ENCODE measurements at regions not wholly inside any gene's neighbourhood (a gene's known extent, or its start where the extent isn't known, plus 50 kb on each side); places are given as distances from the start of the nearest gene placed in this dataset.

DNA sequence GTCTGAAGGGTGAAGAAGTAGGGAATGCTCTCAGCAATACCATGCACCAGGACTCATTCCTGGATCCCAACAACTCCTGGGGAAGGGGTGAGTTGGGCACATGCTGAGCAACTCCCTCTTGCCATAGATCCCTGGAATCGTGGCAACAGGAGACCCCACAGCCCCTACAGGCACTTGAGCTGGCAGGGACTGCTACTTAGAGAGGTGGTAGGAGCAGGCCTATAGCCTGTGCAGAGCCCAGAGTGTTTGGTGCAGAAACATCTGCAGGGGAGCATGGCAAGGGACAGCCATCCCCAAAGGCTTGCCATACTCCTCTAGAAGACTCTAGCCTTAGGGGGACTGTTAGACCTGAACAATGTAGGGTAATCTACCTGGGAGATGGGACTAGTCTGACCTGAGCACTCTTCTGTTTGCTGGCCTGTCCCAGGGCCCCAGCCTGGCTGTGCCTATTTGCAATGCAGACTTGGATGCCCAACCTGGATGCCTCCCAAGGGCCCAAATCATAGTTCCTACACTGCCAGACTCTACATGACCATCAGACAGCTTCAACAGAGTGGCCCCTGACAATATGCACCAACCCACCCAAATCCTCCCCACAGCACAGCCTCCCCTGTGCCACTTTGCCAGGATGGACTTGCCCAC lies 568.6 kb upstream of the KIF2B start:
- Histone ChIP-seq H2AK5ac (ENCODE audit: low read depth, low read length) (no peak overlapping the region), H2AK9ac (replicated peaks; ENCODE audit: low read depth, low read length, poor library complexity) (no peak overlapping the region), H3K4me2 (ENCODE audit: low read depth, low read length) (no peak overlapping the region), H4K5ac (ENCODE audit: low read depth, low read length) (no peak overlapping the region), H3K27me3 (ENCODE audit: control insufficient read depth, insufficient read depth, low read length) (no peaks in the 10 kb centered on the region), H3K79me1 (ENCODE audit: low read depth in 1 of 2, low read length in 2 of 2) (no peaks in the 10 kb centered on the region), H3K23ac (ENCODE audit: low read depth, low read length) (no peak overlapping the region), H4K8ac (ENCODE audit: low read depth in 2 of 2, low read length in 2 of 2) (no peak overlapping the region), H4K20me1 (ENCODE audit: insufficient read depth, low read length) (no peaks in the 10 kb centered on the region), H2AFZ (replicated peaks; ENCODE audit: low read length, poor library complexity) (no peak overlapping the region), H3K4me3 (ENCODE audit: insufficient read depth, low read depth, low read length) (no peak overlapping the region), H2BK20ac (ENCODE audit: low read depth, low read length) (no peak overlapping the region), H3K56ac (ENCODE audit: extremely low read depth, insufficient read depth, low read length) (no peak overlapping the region), H3K4me1 (ENCODE audit: control insufficient read depth, insufficient read depth, low read length) (no peaks in the 10 kb centered on the region), H3K9me1 (ENCODE audit: insufficient read depth, low read length) (no peaks in the 10 kb centered on the region), H3K4ac (ENCODE audit: low read depth, low read length) (no peak overlapping the region), H3K27ac (ENCODE audit: insufficient read depth, low read length) (no peak overlapping the region), H3K9me3 (ENCODE audit: control insufficient read depth, insufficient read depth, low read length) (peaks cover 20% of the 10 kb centered on the region), H4K91ac (ENCODE audit: insufficient read depth, low read depth, low read length) (no peak overlapping the region), H2BK120ac (ENCODE audit: low read depth, low read length) (no peak overlapping the region), H3K36me3 (ENCODE audit: control insufficient read depth, insufficient read depth, low read length) (no peaks in the 10 kb centered on the region), H3K9ac (ENCODE audit: low read depth, low read length) (no peak overlapping the region), H2BK5ac (ENCODE audit: low read depth, low read length, poor library complexity, severe bottlenecking) (no peak overlapping the region), H2BK15ac (ENCODE audit: low read depth, low read length) (no peak overlapping the region), H3K14ac (replicated peaks; ENCODE audit: low read depth, low read length) (no peak overlapping the region), H3K18ac (ENCODE audit: low read depth, low read length) (no peak overlapping the region)
- TF ChIP-seq POLR2A (IDR thresholded peaks at IDR 0.05; ENCODE audit: low read depth, low read length): no peak
- TF ChIP-seq SMC3 (IDR thresholded peaks at IDR 0.05; ENCODE audit: low read depth, low read length): no peak
- TF ChIP-seq NFE2L2 (IDR thresholded peaks at IDR 0.05; ENCODE audit: low read depth, low read length): no peak
- TF ChIP-seq FOS (IDR thresholded peaks at IDR 0.05; ENCODE audit: low read depth, low read length): no peak
- TF ChIP-seq MXI1 (IDR thresholded peaks at IDR 0.05; ENCODE audit: borderline replicate concordance, low read depth, low read length): no peak
- DNase-seq: no peak
- CTCF ChIA-PET: no interaction called here
- dilution Hi-C loops (cut with HindIII; ENCODE audit: low sequenced_read_pairs, unreplicated experiment): no loop called here
- no peak for ATAC-seq (ENCODE audit: low read depth)
- intact Hi-C loops (cut with micrococcal nuclease): no loop called here
- POLR2A ChIA-PET (ENCODE audit: unreplicated experiment): no interaction called here
- no CpG with 5 or more reads among the region's 1 CpG for WGBS, 2 experiments (ENCODE audit: extremely low coverage in 2 of 2, insufficient read length in 1 of 2)
- in situ Hi-C loops (cut with MboI; ENCODE audit: low sequenced_read_pairs): no loop called here
- no TSS peak for BruUV-seq (replicated peaks)

Measured in IMR-90 (cell line).